HCT116 (cell line): ENCODE measurements at regions not wholly inside any gene's neighbourhood (a gene's known extent, or its start where the extent isn't known, plus 50 kb on each side); places are given as distances from the start of the nearest gene placed in this dataset.

ENCODE experiments used
- ATAC-seq: fragments of 200-7000 bp; cut with Tn5 transposase; 2 replicates; pipeline ENCODE4 v1.9.1; 2020; ENCODE audit warnings: mild to moderate bottlenecking, moderate library complexity
- BruUV-seq: library from RNA; stranded (reverse); fragments of 400-500 nt; replicated peaks from 2 replicates; lab custom pipeline; 2021; lab: Mats Ljungman, UMichigan
- CTCF ChIA-PET: fragments of 300-600 bp; sonication (Branson Sonifier 250); formaldehyde crosslinking; loops from one replicate; lab custom pipeline; 2021; ENCODE audit warnings: antibody characterized with exemption; lab: Charles Lee
- POLR2A ChIA-PET: fragments of 300-600, 350-600 bp; sonication (Branson Sonifier 250); formaldehyde crosslinking; loops from one replicate; lab custom pipeline; 2021; ENCODE audit warnings: antibody characterized with exemption; lab: Charles Lee
- RAD21 ChIA-PET, 2 experiments: fragments of 300-600 bp; sonication (Branson Sonifier 250); formaldehyde crosslinking; loops; one replicate each; lab custom pipeline; 2023; ENCODE audit warnings: low total read pairs in 2 of 2; ENCODE audit not compliant: uncharacterized antibody in 2 of 2, unreplicated experiment in 2 of 2, low non-redundant PET in 1 of 2; lab: Charles Lee
- DNase-seq: peaks from one replicate; pipeline ENCODE4 v3.0.0-alpha.2; 2010; ENCODE audit warnings: low read depth, low spot score
- H2AFZ ChIP-seq: fragments of 200-600 bp; shearing (Covaris generic), sonication (generic); 2 replicates; pipeline ENCODE4 v1.6.1; 2017; ENCODE audit warnings: low read depth, mixed run types, mixed read lengths, antibody characterized with exemption, low read length; ENCODE audit not compliant: poor library complexity, severe bottlenecking
- H3K27ac ChIP-seq: 2 replicates; pipeline ENCODE4 v1.5.1; 2012; ENCODE audit warnings: low read depth, low read length
- H3K27me3 ChIP-seq: fragments of 200-600 bp; sonication (generic); 2 replicates; pipeline ENCODE4 v1.6.1; 2016; ENCODE audit warnings: mixed run types, low read length, mixed read lengths; ENCODE audit not compliant: insufficient read depth
- H3K36me3 ChIP-seq, 2 experiments: fragments of 200-500 bp in 1 of 2; fragments of 200-600 bp in 1 of 2; sonication (Bioruptor generic) in 1 of 2; sonication (generic) in 1 of 2; 2 replicates each; pipeline versions ENCODE4 v1.5.1 to v1.6.1; 2014 to 2016; ENCODE audit warnings: low read length in 2 of 2, inconsistent platforms in 1 of 2, mixed read lengths in 1 of 2, mixed run types in 1 of 2; ENCODE audit not compliant: insufficient read depth in 2 of 2, control insufficient read depth in 1 of 2
- H3K4me1 ChIP-seq, 2 experiments: fragments of 200-600 bp in 1 of 2; sonication (generic) in 1 of 2; 2 replicates each; pipeline versions ENCODE4 v1.5.1 to v1.6.1; 2012 to 2017; ENCODE audit warnings: low read length in 2 of 2, inconsistent platforms in 1 of 2, mild to moderate bottlenecking in 1 of 2, mixed read lengths in 1 of 2, mixed run types in 1 of 2, moderate library complexity in 1 of 2; ENCODE audit not compliant: insufficient read depth in 2 of 2, control insufficient read depth in 1 of 2
- H3K4me2 ChIP-seq: fragments of 200-600 bp; sonication (generic); 2 replicates; pipeline ENCODE4 v1.6.1; 2017; ENCODE audit warnings: mixed run types, low read length, mixed read lengths
- H3K4me3 ChIP-seq, 2 experiments: fragments of 200-600 bp in 1 of 2; sonication (generic) in 1 of 2; replicated peaks in 1 of 2; 2 replicates each; pipeline ENCODE4 v1.5.1; 2011 to 2016; ENCODE audit warnings: low read length in 2 of 2, control low read depth in 1 of 2, low read depth in 1 of 2, mild to moderate bottlenecking in 1 of 2, mixed read lengths in 1 of 2, mixed run types in 1 of 2
- H3K79me2 ChIP-seq: fragments of 200-600 bp; sonication (generic); 2 replicates; pipeline ENCODE4 v1.6.1; 2017; ENCODE audit warnings: mild to moderate bottlenecking, mixed run types, low read length, moderate library complexity, mixed read lengths; ENCODE audit not compliant: insufficient read depth
- H3K9ac ChIP-seq: fragments of 200-600 bp; sonication (generic); 2 replicates; pipeline ENCODE4 v1.6.1; 2016; ENCODE audit warnings: low read length, mixed read lengths
- H3K9me2 ChIP-seq: fragments of 200-600 bp; sonication (generic), shearing (Covaris generic); 2 replicates; pipeline ENCODE4 v1.6.1; 2017; ENCODE audit warnings: mixed run types, mild to moderate bottlenecking, moderate library complexity; ENCODE audit not compliant: insufficient read depth
- H3K9me3 ChIP-seq, 2 experiments: fragments of 200-500 bp in 1 of 2; fragments of 200-600 bp in 1 of 2; sonication (Bioruptor generic) in 1 of 2; sonication (generic) in 1 of 2; 2 replicates each; pipeline ENCODE4 v1.6.1; 2014 to 2017; ENCODE audit warnings: low read length in 2 of 2, mixed read lengths in 2 of 2, inconsistent platforms in 1 of 2, low read depth in 1 of 2, mild to moderate bottlenecking in 1 of 2, mixed run types in 1 of 2, moderate library complexity in 1 of 2; ENCODE audit not compliant: control insufficient read depth in 1 of 2, insufficient read depth in 1 of 2
- H4K20me1 ChIP-seq: fragments of 200-600 bp; sonication (generic), shearing (Covaris generic); 2 replicates; pipeline ENCODE4 v1.6.1; 2017; ENCODE audit warnings: mixed run types, mild to moderate bottlenecking, moderate library complexity; ENCODE audit not compliant: insufficient read depth
- CTCF ChIP-seq, 3 experiments: fragments of 200-600 bp in 1 of 3; sonication (generic) in 1 of 3; IDR thresholded peaks in 2 of 3; conservative IDR thresholded peaks in 1 of 3; 2 replicates each; pipeline ENCODE4 v1.5.1; 2012 to 2017; ENCODE audit warnings: low read depth in 2 of 3, low read length in 2 of 3, antibody characterized with exemption in 1 of 3, borderline replicate concordance in 1 of 3, control low read depth in 1 of 3, mild to moderate bottlenecking in 1 of 3, mixed read lengths in 1 of 3, mixed run types in 1 of 3, moderate library complexity in 1 of 3; ENCODE audit not compliant: insufficient read depth in 1 of 3
- EZH2phosphoT487 ChIP-seq: fragments of 200-600 bp; IDR thresholded peaks from 2 replicates; pipeline ENCODE4 v1.6.1; 2018; ENCODE audit warnings: antibody characterized with exemption, borderline replicate concordance
- JUND ChIP-seq: IDR thresholded peaks from 2 replicates; pipeline ENCODE4 v1.6.1; 2012
- MAX ChIP-seq: IDR thresholded peaks from 2 replicates; pipeline ENCODE4 v1.6.1; 2012
- POLR2A ChIP-seq: IDR thresholded peaks from 2 replicates; pipeline ENCODE4 v1.7.0; 2011; ENCODE audit warnings: borderline replicate concordance; ENCODE audit not compliant: insufficient read depth, insufficient read length; ENCODE audit errors: extremely low read depth
- SRF ChIP-seq: IDR thresholded peaks from 2 replicates; pipeline ENCODE4 v1.6.1; 2012; ENCODE audit warnings: low read depth
- ZBTB33 ChIP-seq: IDR thresholded peaks from 2 replicates; pipeline ENCODE4 v1.6.1; 2011; ENCODE audit warnings: mild to moderate bottlenecking, low read length, moderate library complexity; ENCODE audit not compliant: insufficient replicate concordance; ENCODE audit errors: extremely low read depth
- ZFX ChIP-seq: fragments of 450-650 bp; IDR thresholded peaks from 2 replicates; pipeline ENCODE4 v1.6.1; 2017
- ZNF274 ChIP-seq: fragments of 200-500 bp; sonication (Bioruptor generic); IDR thresholded peaks from 2 replicates; pipeline ENCODE4 v1.6.1; 2014; ENCODE audit warnings: mild to moderate bottlenecking, low read depth, low read length, inconsistent platforms
- intact Hi-C: fragments of 100-400 bp; cut with micrococcal nuclease; formaldehyde crosslinking; loops from 2 replicates; pipeline ENCODE4 v1.10.0; 2022

- CTCF ChIA-PET = interaction anchor here (1.4 kb wide), 1 partner anchor 20 kb away, joined by 3 read pairs; no protein-coding TSS in a partner anchor
- no peak for ATAC-seq
- Histone ChIP-seq H3K79me2 (no peaks in the 10 kb centered on the region), H3K4me3 (no peak overlapping the region), H3K9me3 (no peaks in the 10 kb centered on the region), H3K9me2 (no peaks in the 10 kb centered on the region), H3K36me3 (no peaks in the 10 kb centered on the region), H4K20me1 (no peaks in the 10 kb centered on the region), H3K4me2 (no peak overlapping the region)
- TF ChIP-seq MAX (no peak), JUND (no peak), ZFX (no peak), CTCF (IDR thresholded peaks at IDR 0.05 in 2 of 3, conservative IDR thresholded peaks at IDR 0.05 in 1 of 3; ENCODE audit: borderline replicate concordance in 1 of 3, insufficient read depth in 1 of 3, low read depth in 2 of 3, low read length in 2 of 3) (no peak), POLR2A (no peak), SRF (no peak), ZBTB33 (no peak), EZH2phosphoT487 (no peak), ZNF274 (no peak)
- TF ChIP-seq, all 23 proteins: peak for 0
- intact Hi-C loops = no loop called here
- Histone ChIP-seq H3K27me3 (no peaks in the 10 kb centered on the region), H3K4me1 (peaks cover 2 to 6% of the 10 kb centered on the region in 2 experiments; a peak in 2 of 4 replicates), H3K9ac (no peak overlapping the region), H3K27ac (no peak overlapping the region), H2AFZ (no peak overlapping the region)
- no TSS peak for BruUV-seq
- POLR2A ChIA-PET = interaction anchor here (0.9 kb wide), 1 partner anchor 499 kb away, joined by 5 read pairs; no protein-coding TSS in a partner anchor
- RAD21 ChIA-PET = no interaction called here
- no peak for DNase-seq
Observed at GRCh38 chr2:173452416-173452815, 97.7 kb downstream of the CDCA7 start.
